Putamen (tissue), 1 donor: ENCODE measurements at regions not wholly inside any gene's neighbourhood (a gene's known extent, or its start where the extent isn't known, plus 50 kb on each side); places are given as distances from the start of the nearest gene placed in this dataset.

ENCODE experiments used
- DNase-seq: peaks from one replicate; pipeline ENCODE4 v3.0.0-alpha.2; 2016; ENCODE audit warnings: low spot score

GRCh38 chr14:22477569-22478194, 111.3 kb downstream of the DAD1 start:
- DNase-seq: no peak

DNA sequence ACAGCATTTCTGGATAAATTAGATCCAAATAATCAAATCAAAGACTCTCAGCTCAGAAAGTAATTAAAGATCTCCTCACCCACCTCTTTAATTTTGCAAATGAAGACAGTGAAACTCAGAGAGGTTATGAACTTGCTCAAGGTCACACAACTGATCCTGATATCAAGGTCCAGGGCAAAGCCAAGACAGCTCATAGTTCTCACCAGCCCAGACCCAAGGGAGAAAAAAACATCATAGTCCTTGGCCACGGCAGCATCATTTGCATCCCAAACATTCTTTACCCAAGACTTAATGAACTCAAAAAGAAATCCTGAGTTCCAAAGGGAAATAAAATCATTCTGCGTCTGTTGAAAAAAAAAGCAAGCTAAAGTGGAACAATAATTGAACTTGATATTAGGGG, 112.1 kb downstream of the DAD1 start:
- no peak for DNase-seq

- no peak for DNase-seq
Observed at GRCh38 chr14:22476005-22476751, 112.8 kb downstream of the DAD1 start.

DNA sequence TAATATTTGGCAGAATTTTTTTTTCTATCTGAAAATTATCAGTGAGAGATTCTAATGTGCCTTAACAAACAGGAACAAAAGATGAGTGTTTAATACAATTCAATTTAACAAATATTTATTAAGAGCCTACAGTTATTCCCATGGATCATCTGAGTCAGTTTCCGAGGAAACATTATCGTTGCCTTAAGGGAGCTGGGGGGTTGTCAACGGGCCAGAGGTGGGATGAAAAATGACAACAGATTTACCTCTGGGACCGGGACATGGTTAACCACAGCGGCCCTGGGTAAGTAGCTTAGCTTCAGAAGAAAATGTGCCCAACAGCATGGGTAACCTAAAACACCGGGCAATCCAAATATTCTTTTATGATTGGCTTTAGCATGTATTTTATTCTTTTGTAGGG, 113.6 kb downstream of the DAD1 start:
- DNase-seq: no peak

- no peak for DNase-seq
Observed at GRCh38 chr14:22474730-22475351, 114.2 kb downstream of the DAD1 start.

GRCh38 chr14:22472935-22473854, 115.8 kb downstream of the DAD1 start:
- DNase-seq: peak; percentile 63

DNA sequence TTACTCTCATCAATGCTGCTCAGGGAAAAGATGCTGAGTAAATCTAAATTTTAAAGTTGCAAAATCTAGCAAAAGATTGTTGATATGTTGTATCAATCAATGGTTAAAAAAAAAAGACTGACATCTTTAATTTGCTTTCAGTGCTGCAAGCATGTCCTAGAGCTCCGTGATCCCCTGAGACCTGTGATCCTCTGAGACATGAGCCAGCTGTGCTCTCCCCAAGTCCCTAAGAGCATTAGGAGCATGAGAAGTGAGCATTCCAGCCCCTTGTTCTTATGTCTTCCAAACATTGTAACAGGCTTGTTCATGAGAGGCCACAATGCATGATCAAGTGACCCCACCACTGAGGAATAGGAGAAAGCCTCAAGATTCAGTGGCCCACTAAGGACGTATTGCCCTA, 116.6 kb downstream of the DAD1 start:
- no peak for DNase-seq

DNA sequence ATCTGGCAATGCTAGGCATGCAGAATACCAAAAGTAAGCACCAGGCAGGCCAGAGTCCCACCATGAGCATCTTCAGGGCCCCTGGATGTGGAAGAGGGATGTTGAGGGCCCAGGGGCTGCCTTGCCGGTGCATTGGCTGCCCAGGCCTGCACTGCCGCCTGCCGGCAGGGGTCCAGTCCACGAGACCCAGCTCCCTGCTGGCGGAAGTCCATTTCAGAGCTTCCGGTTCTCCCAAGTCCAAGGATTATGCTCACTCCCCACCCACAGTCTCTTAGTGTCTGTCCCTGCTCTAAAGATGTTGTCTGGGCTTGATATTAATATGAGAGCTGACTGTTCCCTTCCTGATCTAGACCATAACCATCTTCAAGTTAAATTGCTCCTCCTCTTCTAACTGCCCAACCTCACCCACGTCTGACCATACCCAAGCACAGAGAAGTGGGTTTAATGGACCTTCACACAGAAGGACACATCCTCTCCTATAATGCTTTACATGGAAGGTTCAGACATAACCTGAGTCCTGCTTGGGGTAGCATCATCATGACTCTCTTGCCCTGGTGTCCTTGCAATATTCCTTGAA, 117.4 kb downstream of the DAD1 start:
- DNase-seq: peak; percentile 26

GRCh38 chr14:22469538-22470303, 119.3 kb downstream of the DAD1 start:
- peak; percentile 60 for DNase-seq

- no peak for DNase-seq
Observed at GRCh38 chr14:22468830-22469229, 120.2 kb downstream of the DAD1 start.

DNA sequence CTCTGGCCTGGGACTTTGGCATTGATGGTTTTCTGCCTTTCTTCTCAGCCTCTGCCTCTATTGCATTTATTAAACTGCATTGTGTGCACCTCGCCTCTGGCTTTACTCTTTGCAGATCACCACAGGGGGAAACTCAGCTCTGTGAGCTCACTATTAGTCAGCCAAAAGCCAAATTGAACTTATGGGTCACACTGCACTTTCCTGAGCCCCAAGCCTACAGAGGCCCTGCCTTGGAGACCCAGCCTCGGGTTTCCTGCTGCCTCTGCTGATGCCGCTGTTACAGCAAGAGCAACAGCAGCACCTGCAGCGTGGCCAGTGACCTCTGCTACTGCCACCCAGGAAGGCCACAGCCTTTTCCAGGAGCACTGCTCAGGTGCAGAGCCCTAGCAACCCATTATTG, 122.5 kb downstream of the DAD1 start:
- no peak for DNase-seq

DNA sequence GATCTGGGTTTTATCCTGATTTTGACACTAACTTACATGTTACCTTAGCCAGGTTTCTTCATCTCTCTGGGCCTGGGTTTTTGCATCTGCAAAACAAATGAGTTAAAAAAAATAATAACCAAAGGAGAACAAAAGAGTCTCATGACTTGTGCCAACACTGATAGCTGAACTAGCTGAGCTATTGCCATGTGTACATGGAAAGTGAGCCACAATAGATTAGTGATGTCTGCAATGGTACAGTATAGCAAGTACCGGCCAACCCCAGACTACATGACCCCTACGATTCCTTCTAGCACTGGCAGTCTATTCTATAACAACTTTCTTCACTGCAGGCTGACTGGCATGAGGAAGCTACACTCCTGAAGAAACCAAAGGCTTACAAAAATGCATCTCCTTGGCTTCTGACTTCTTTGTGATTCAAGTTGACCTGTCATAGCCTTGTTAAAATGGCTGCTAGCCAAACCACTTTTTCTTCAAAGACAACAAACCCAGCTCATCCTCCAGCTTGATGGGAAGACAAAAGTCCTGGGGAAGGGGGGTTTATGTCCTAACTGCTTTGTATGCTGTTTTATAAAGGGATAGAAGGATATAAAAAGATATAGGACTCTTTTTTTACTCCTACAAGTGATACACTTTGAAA, 123.7 kb downstream of the DAD1 start:
- no peak for DNase-seq

GRCh38 chr14:22464422-22465142, 124.4 kb downstream of the DAD1 start:
- no peak for DNase-seq

DNA sequence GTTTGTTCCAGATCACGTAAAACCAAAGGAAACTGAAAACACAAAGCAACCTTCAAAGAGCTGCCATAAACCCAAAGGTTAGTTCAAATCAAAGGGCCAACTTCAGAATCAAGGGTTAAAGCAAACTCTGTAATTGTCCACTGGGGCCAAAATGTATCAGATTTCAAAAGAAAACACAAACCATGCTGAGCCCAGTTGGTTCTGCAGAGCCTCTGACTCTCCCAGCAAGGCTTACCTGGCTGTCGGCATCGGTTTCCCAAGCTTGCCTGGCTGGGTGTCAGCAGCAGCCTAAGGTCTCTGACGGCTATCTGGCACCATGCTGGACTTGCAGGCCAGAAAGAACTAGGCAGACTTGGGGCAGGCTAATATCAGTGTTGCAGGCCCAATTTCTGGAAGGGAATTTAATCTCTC, 125.3 kb downstream of the DAD1 start:
- DNase-seq: no peak

DNA sequence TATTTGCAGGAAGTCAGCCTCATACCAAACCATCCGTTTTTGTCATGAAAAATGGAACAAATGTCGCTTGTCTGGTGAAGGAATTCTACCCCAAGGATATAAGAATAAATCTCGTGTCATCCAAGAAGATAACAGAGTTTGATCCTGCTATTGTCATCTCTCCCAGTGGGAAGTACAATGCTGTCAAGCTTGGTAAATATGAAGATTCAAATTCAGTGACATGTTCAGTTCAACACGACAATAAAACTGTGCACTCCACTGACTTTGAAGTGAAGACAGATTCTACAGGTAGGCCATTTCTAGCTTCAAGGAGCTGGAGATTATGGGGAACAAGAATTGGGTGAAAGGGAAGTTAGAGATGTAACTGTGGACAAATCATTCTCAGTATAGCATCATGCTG, 126.1 kb downstream of the DAD1 start:
- no peak for DNase-seq

GRCh38 chr14:22460461-22461195, 128.4 kb downstream of the DAD1 start:
- DNase-seq: no peak

DNA sequence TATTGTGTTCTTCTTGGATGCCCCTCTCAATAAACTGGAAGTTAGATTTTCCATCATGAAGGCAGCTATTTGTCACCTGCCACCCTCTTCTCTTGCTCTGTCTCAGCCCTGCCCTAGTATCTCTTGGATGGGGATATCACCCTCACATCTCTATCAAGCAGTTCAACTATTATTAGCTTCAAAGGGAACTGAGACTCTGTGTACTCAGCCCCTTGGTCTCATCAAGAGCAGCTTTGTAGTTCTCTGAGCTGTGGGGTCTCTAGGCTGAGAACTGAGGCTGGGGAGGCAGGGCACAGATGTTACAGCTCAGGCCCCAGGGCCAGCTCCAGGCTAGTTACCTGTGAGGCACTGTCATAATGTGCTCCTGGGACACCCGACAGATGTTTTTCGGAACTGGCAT, 130.3 kb downstream of the DAD1 start:
- no peak for DNase-seq

GRCh38 chr14:22456998-22457594, 131.9 kb downstream of the DAD1 start:
- DNase-seq: no peak

DNA sequence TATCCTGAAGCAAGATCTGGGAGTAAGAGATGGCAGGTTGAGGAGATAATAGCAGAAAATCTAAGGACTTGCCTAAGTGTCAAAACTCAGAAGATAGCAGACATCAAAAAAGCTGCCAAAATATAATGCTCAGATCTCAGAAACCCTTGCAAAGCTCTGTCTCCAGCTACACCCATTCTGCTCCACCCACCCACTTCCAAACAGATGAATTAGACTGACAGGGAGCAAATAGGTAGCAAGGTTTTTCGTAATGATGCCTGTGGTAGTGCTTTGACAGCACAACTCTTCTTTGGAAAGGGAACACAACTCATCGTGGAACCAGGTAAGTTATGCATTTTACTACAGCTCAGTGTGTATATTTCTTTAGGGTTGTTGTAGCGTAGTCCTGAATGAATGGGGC, 132.6 kb downstream of the DAD1 start:
- peak; percentile 62 for DNase-seq
